ENCODE measurements at regions not wholly inside any gene's neighbourhood (a gene's known extent, or its start where the extent isn't known, plus 50 kb on each side); places are given as distances from the start of the nearest gene placed in this dataset.
"Not testable (repeated sequence)": the region's sequence is repeated elsewhere in the genome, so short reads cannot be mapped to it uniquely, and the experiment has no call there.

DNA sequence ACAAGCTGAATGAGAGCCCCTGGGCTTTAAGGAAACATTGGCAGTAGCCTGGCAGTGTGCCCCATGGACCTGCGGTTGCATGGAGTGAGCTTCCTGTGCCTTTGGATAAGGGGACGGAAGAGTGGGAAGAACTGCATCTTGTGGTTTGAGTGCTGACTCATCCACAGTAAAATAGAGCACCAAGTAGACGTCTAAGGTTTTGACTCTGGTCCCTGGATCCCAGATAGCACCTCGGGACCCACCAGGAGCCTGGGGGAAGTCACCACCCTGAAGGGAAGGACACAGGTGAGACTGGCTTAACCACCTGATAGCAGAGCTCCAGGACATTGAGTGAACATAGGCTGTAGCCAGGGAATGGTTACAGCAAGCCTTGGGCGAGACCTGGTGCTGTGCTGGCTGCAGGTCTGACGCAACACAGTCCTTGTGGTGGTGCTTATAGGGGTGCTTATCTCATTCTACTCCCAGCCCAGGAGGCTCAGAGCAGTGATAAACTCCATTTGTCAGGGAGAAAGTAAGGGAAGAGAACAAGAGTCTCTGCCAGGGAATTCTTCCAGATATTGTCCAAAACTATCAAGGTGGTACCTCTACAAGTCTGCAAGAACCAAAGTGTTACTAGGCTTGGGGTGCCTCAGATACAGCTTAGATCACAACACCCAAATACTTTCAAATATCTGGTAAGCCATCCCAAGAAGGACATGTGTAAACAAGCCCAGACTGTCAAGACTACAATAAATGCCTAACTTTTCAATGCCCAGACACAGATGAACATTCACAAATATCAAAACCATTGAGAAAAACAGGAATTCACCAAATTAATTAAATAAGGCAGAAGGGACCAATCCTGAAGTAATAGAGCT lies 123.6 kb upstream of the TET2 start:
- in situ Hi-C loops (cut with MboI; ENCODE audit: low sequenced_read_pairs): no loop called here

DNA sequence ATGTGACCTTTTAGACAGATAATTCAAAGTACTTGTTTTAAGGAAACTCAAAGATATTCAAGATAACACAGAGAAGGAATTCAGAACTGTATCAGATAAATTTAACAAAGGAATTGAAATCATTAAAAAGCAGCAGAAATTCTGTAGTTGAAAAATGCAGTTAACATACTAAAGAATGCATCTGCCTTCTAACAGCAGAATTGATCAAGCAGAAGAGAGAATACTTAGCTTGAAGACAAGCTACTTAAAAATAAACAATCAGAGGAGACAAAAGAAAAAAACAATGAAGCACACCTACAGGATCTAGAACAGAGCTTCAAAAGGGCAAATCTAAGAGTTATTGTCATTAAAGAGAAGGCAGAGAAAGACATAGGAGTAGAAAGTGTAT lies 123.0 kb upstream of the TET2 start:
- in situ Hi-C loops (cut with MboI; ENCODE audit: low sequenced_read_pairs): no loop called here

DNA sequence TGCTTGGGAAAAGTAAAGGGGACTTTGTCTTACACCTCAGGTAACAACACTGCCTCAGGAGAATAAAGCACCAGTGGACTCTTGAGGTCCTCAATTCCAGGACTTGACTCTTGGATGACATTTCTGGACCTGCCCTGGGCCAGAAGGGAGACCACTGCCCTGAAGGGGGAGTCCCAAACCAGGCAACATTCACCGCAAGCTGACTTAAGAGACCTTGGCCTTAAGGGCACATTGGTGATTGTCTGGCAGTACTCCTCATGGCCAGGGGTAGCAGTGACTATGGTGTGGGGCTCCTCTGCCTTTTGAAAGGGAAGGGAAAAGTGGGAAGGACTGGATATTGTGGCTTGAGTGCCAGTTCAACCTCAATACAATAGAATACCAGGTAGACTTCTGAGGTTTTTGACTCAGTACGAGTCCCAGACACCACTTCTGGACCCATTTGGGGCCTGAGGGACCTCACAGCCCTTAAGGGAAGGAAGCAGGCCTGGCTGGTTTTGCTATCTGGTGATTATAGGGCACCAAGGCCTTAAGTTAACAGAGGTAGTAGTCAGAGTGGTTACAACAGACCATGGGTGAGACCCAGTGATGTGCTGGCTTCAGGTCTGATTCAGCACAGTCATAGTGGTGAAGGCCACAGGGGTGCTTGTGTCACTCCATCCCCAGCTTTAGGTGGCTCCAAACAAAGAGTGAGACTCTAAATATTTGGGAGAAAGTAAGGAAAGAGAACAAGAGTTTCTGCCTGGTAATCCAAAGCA lies 121.2 kb upstream of the TET2 start:
- in situ Hi-C loops (cut with MboI; ENCODE audit: low sequenced_read_pairs): no loop called here

DNA sequence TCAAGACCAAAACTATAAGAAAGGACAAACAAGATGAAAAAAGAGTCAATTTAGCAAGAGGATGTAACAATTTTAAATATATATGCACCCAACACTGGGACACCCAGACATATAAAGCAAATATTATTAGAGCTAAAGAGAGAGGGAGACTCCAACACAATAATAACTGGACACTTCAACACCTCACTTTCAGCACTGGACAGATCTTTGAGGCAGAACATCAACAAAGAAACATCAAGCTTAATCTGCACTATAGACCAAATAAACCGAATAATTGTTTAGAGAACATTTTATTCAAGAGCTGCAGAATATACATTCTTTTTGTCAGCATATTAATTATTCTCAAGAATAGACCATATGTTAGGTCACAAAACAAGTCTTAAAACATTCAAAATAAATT lies 109.7 kb upstream of the TET2 start:
- in situ Hi-C loops (cut with MboI; ENCODE audit: low sequenced_read_pairs): no loop called here

DNA sequence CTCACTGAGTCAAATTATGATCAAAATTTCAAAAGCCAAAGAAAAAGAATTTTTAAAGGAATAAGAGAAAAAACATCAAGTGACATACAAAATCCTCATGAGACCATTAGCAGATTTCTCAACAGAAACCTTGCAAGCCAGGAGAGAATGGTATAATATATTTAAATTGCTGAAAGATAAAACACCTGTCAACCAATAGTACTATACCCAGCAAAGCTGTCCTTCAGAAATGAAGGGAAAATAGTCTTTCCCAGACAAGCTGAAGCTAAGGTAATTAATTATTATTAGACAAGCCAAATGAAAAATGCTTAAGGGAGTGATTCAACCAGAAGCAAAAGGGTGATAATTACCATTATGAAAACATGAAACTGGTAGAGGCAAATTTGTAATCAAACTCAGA lies 104.2 kb upstream of the TET2 start:
- in situ Hi-C loops (cut with MboI; ENCODE audit: low sequenced_read_pairs): no loop called here

DNA sequence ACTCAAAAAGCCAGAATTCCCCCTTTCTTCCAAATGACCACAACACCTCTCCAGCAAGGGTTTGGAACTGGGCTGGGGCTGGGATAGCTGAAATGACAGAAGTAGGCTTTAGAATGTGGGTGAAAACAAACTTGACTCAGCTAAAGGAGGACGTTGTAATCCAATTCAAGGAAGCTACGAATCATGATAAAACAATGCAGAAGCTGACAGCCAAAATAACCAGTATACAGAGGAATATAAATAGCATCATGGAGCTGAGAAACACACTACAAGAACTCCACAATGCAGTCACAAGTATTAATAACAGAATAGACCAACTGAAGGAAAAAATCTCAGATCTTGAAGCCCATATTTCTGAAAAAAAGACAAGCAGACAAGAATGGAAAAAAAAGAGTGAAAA lies 95.8 kb upstream of the TET2 start:
- in situ Hi-C loops (cut with MboI; ENCODE audit: low sequenced_read_pairs): no loop called here

DNA sequence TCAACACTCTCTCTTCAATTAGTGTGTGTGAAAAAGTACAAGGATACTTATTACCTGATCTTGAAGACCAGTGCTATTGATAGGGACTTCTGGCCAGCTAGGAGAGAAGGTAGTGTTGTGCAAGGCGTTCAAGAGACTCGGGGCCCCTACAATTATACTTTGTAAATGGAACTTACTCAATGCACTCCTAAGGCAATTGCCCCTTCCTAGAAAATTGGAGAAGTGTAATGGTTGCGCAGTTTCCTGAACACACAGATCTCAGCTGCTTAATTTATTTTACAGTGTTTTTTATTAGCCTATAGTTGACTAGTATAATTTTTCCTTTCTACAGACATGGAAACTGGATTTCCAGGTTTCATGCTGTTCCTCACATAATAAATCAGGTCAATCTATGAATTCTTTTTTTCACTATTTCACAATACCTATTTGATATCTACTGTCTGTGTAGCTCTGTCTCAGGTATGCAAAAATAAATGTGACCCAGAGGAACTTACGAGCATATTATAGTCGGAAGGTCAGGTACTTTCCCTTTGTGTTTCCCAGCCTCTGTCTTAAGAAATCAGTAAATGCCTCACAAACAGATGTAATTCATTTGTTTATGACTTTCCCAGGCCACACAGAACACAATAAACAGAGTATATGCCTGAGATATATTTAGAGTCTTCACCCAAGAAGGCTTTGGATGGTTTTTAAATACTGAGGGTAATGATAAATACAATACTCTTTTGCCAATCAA lies 89.1 kb upstream of the TET2 start:
- in situ Hi-C loops (cut with MboI; ENCODE audit: low sequenced_read_pairs): no loop called here

DNA sequence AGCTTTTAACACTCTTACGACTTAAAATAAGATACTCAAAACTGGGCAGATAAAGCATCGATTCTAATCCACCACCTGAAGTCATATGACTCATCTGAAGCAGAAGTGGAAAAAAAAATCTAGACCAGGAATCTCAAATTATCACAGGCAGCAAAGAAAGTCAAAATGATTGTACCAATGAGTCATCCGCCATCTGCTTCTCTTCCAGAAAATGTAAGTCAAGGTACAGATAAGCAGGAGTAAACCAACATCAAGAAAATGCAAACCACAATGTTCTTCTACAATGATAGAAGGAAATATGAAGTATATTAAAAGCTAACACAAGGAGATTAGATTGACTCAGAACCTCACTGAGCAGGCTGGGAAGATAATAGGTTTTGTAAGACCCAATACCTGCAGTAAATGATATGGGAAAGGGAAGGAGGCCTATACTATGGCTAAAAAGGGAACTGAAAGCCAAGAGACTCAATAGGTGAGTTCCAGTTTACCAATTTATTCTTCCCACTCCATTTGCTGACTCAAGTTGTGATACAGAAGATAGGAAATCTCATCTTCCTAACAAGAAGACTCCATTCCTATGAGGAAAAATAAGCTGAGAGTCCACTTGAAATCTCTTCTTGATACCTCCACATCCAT lies 88.4 kb upstream of the TET2 start:
- in situ Hi-C loops (cut with MboI; ENCODE audit: low sequenced_read_pairs): no loop called here

DNA sequence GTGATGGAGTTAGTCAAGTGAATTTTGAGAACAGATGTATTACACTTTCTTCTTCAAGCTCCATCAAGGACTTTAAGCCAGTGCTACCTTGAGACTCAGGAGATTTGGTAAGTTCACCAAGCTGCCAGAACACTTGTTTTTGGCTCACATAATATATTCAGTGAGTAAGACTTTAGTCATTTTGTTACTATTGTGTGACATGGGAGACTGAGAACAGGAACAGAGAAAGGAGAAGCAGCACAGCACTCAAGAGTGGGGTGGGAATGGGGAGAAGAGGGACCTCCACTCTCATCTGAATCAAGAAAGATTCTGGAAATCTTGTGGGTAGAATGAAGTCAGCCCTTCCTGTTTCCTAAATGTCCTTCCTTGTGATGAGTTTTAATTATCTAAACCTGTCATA lies 87.3 kb upstream of the TET2 start:
- in situ Hi-C loops (cut with MboI; ENCODE audit: low sequenced_read_pairs): no loop called here

DNA sequence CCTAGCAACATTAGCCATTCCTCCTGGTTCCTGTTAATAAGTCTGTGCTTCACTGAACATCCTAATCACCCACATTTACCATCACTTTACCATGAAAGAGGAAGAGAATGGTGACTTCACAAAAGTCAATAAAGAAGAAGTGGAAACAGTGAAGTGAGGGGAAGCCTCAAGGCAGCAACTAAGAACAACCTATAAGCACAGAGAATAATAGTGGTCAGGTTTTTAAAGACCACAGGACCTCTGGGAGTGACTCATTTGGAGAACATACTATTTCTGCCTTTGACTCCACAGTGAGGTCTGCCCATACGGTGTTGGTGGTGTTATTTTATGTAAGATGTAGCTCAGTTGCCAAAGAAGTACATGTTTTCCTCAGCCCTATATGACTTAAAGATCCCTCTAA lies 86.0 kb upstream of the TET2 start:
- in situ Hi-C loops (cut with MboI; ENCODE audit: low sequenced_read_pairs): no loop called here

DNA sequence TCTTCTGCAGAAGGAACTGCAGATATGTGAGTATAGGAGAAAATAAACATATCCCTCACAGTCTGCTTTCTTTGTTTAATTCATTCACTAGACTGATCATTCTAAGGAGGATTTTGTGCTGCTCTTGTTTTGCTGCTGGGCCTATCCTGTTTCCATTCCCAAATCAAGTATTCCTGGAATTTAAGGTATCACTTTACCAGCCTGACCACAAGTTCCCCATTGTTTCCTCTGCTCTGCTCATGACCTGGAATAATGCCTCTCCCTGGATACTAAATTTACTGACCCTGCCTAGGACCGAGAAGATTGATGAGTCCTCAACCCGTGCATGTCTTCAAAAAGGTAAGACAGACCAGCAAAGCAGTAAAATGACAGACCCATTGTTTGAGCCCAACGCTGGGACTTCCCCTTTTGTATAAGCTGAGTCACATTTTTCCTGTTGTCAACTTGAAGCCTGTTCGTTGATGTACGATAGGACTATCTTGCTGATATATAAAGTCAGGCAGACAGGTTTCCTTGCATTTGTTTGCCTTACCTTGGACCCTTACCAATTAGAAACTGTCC lies 85.5 kb upstream of the TET2 start:
- in situ Hi-C loops (cut with MboI; ENCODE audit: low sequenced_read_pairs): no loop called here

DNA sequence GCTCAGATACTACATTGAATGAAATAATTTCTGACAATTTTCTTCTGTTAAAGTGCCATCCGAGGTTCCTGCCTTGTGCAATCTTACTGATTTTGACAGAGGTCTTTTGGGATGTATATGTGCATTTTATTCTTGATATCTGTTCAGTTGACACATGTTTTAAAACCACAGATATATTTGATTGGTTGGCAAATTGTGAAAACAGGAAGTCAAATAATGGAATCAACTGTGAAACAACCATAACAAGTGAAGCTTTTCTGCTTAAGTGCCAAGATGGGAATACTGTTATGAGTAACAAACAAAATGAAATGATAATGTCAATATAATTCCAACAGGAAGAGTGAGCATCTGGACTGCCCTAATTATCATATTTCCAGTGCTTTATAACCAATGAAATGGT lies 84.9 kb upstream of the TET2 start:
- in situ Hi-C loops (cut with MboI; ENCODE audit: low sequenced_read_pairs): no loop called here

DNA sequence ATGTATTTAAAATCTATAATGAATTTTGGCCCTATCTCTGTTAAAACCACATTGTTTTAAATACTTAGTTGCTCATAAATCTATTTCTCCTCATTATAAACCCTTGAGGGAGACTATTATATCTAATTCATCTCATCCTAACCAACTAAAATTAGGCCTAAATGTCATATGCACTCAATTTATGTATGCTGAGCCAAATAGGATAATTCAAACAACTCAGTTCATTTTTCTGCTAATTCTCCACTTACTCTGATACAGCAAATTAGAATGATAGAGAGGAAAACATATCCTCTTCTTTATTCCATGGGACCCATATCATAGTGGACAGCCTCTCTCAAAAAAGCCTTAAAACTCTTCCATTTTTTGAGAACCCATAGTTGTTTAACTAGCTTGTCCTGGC lies 80.3 kb upstream of the TET2 start:
- in situ Hi-C loops (cut with MboI; ENCODE audit: low sequenced_read_pairs): no loop called here

DNA sequence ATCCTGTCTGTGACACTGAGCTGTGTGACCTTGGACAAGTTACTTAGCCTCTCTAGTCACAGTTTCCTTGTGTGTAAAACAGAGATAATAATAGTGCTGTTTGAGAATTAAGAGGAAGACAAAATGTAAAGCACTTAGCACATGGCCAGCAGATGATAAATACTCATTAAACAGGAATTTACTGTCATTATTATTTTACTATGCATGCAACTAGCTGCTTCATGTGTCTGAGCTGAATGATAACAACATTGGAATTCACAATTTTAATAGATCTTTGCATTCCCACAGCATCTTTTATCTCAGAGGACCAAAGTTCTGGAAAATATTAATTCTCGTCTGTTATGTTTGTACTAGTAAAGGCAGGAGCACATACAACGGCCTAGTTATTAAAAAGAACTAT lies 79.2 kb upstream of the TET2 start:
- in situ Hi-C loops (cut with MboI; ENCODE audit: low sequenced_read_pairs): no loop called here

DNA sequence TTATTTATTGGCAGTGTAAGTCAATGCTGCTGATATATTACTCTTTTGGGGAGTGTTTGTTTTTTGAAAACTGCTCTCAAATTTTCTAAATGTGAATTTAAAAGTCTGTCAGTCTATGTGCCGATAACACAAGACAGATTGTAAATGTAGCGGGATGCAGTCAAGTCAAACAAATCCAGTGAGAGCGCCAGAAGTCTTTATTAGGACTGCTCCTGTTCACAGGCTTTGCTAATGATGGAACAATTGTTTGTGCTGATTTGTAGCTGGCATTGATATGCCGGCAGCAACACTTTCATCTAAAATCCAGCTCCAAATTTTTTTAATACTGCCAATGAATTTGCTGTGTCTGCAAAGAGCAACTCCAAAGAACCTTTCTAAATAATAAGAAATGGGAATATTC lies 78.7 kb upstream of the TET2 start:
- in situ Hi-C loops (cut with MboI; ENCODE audit: low sequenced_read_pairs): no loop called here

DNA sequence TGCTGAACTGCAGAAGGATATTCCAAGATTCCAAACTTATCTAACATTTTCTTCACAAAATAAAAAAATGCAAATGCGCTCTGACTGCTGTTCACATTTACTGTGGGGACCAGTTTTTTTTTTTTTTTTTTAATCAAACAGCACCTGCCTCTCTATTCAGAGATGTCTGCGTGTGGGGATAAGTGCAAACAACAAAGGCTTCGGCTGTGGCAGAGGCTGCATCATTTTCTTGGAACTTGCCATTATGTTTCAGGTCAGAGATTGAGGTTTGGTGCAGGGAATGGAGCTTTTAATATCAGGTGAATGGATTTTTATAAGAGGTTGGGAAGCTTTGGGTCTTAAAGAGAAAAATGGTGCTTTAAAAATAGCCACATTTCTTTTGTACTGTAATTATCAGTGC lies 78.2 kb upstream of the TET2 start:
- in situ Hi-C loops (cut with MboI; ENCODE audit: low sequenced_read_pairs): no loop called here

DNA sequence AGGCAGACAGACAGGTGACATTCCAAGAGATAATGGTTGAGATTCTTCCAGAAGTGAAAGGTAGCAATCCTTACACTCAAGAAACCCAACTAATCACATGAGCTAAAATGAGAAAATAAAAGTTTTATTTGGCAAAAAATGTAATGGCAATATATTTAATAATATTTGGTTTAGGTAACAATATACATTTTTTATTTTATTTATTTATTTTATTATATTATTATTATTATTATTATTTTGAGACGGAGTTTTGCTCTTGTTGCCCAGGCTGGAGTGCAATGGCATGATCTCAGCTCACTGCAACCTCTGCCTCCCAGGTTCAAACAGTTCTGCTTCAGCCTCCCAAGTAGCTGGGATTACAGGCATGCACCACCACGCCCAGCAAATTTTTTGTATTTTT lies 74.6 kb upstream of the TET2 start:
- in situ Hi-C loops (cut with MboI; ENCODE audit: low sequenced_read_pairs): not testable (repeated sequence)

DNA sequence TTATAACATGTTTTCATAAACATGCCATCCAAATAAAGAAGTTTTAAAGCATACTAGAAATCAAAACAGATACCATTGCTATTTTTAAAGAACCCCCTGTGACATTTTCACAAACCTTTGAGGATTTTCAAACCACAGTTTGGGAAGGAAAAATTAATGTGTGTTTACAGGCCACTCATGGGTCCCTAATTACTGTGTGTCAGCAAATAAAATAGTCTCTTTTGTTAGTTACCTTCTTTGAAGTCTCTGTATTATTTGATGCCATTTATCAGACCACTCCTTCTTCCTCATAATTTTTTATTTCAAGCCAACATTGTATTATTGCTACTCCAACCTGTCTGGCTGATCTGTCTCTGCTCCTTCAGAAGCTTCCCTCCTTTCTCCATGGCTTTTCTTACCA lies 72.6 kb upstream of the TET2 start:
- in situ Hi-C loops (cut with MboI; ENCODE audit: low sequenced_read_pairs): no loop called here

DNA sequence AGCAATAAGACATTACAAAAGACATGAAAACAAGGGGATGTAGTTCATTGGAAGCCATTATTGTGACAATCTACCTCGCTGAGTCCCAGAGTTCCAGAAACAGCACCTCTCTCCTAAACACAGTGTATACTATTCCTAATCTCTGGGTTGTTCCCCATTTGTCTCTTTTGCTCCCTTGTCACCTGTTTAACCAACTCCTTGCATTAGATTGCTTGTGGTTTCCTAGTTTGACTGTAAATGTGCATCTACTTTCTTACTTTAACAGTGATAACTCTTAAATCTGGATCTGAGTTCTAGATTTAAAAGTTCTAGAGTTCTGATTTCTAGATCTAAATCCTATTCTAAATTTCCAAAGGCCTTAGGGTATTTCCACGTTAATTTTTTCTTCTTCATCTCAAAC lies 71.6 kb upstream of the TET2 start:
- in situ Hi-C loops (cut with MboI; ENCODE audit: low sequenced_read_pairs): no loop called here

DNA sequence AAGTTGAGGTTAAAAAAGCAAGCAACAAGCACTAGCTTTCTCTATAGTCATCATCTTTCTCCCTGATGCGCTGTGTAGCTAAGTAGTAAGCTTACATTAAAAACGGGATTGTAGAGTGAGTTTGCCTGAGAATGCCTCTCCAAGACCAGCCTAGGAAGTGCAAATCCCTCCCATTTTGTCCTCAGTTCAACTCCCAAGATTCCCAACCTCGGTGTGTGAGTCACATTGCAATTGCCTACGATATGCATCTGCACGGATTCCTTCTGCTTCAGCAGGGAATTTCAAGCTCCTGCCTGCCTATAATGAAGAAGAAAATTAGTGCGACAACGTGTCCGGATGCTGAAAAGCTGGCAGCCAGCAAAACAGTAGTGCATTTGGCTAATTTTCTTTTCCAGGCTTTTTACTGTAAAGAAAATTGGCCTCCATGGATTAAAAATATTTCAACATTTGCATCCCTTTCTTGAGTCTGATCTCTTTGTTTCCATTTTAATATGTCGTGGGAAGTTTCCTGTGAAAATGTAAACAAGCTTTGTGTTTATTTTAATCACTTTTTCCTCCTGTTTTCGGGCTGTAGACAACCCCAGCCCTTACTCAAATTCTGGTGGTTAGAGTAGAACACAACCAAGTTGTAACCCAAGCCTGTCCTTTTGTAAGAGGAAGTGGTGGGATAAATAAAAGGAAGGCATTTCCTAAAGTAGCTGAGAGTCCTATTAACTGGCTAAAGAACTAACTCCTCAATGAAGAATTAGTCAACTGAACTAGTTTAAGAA lies 58.4 kb upstream of the TET2 start:
- in situ Hi-C loops (cut with MboI; ENCODE audit: low sequenced_read_pairs): no loop called here
